ENCODE measurements at regions not wholly inside any gene's neighbourhood (a gene's known extent, or its start where the extent isn't known, plus 50 kb on each side); places are given as distances from the start of the nearest gene placed in this dataset.

DNA sequence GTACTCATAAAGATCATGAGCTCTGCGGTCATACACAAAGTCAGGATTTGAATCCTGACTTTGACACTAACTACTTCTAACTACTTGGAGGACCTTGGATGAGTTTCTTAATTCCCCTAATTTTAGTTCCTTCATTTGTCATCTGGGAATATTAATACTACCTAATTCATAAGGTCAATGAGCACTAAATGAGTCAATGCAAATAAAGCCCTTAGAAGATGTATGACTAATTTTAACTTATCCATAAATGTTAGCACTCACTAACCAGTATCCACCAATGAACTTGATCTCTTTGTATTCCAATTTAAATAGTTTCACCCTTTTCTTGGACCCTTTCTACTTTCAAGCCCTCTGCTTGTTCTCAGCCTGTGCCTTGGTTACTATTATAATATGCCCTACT lies 1106.4 kb downstream of the CDH18 start:
- no peak for ATAC-seq
- TF ChIP-seq PPARA (CRISPR knock-in tag; IDR thresholded peaks at IDR 0.05; ENCODE audit: borderline replicate concordance) (no peak), BACH2 (CRISPR knock-in tag; IDR thresholded peaks at IDR 0.05; ENCODE audit: borderline replicate concordance) (no peak), ARNTL (CRISPR knock-in tag; IDR thresholded peaks at IDR 0.05; ENCODE audit: borderline replicate concordance, low read depth) (no peak), RARB (CRISPR knock-in tag; IDR thresholded peaks at IDR 0.05) (no peak), ZNF70 (CRISPR knock-in tag; IDR thresholded peaks at IDR 0.05) (no peak), ZC3H10 (CRISPR knock-in tag; IDR thresholded peaks at IDR 0.05) (no peak), TCF4 (CRISPR knock-in tag; IDR thresholded peaks at IDR 0.05; ENCODE audit: borderline replicate concordance) (no peak), OSR1 (CRISPR knock-in tag; IDR thresholded peaks at IDR 0.05) (no peak), GLIS3 (CRISPR knock-in tag; IDR thresholded peaks at IDR 0.05) (no peak), ZNF8 (CRISPR knock-in tag; IDR thresholded peaks at IDR 0.05) (no peak), ESRRG (CRISPR knock-in tag; IDR thresholded peaks at IDR 0.05) (no peak), ISL1 (CRISPR knock-in tag; IDR thresholded peaks at IDR 0.05) (no peak)
- TF ChIP-seq, protein P1, sequence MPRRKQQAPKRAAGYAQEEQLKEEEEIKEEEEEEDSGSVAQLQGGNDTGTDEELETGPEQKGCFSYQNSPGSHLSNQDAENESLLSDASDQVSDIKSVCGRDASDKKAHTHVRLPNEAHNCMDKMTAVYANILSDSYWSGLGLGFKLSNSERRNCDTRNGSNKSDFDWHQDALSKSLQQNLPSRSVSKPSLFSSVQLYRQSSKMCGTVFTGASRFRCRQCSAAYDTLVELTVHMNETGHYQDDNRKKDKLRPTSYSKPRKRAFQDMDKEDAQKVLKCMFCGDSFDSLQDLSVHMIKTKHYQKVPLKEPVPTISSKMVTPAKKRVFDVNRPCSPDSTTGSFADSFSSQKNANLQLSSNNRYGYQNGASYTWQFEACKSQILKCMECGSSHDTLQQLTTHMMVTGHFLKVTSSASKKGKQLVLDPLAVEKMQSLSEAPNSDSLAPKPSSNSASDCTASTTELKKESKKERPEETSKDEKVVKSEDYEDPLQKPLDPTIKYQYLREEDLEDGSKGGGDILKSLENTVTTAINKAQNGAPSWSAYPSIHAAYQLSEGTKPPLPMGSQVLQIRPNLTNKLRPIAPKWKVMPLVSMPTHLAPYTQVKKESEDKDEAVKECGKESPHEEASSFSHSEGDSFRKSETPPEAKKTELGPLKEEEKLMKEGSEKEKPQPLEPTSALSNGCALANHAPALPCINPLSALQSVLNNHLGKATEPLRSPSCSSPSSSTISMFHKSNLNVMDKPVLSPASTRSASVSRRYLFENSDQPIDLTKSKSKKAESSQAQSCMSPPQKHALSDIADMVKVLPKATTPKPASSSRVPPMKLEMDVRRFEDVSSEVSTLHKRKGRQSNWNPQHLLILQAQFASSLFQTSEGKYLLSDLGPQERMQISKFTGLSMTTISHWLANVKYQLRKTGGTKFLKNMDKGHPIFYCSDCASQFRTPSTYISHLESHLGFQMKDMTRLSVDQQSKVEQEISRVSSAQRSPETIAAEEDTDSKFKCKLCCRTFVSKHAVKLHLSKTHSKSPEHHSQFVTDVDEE (CRISPR knock-in tag; IDR thresholded peaks at IDR 0.05), result no peak
- TF ChIP-seq, protein P2, sequence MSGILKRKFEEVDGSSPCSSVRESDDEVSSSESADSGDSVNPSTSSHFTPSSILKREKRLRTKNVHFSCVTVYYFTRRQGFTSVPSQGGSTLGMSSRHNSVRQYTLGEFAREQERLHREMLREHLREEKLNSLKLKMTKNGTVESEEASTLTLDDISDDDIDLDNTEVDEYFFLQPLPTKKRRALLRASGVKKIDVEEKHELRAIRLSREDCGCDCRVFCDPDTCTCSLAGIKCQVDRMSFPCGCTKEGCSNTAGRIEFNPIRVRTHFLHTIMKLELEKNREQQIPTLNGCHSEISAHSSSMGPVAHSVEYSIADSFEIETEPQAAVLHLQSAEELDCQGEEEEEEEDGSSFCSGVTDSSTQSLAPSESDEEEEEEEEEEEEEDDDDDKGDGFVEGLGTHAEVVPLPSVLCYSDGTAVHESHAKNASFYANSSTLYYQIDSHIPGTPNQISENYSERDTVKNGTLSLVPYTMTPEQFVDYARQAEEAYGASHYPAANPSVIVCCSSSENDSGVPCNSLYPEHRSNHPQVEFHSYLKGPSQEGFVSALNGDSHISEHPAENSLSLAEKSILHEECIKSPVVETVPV (CRISPR knock-in tag; IDR thresholded peaks at IDR 0.05), result no peak
- TF ChIP-seq, protein P3, sequence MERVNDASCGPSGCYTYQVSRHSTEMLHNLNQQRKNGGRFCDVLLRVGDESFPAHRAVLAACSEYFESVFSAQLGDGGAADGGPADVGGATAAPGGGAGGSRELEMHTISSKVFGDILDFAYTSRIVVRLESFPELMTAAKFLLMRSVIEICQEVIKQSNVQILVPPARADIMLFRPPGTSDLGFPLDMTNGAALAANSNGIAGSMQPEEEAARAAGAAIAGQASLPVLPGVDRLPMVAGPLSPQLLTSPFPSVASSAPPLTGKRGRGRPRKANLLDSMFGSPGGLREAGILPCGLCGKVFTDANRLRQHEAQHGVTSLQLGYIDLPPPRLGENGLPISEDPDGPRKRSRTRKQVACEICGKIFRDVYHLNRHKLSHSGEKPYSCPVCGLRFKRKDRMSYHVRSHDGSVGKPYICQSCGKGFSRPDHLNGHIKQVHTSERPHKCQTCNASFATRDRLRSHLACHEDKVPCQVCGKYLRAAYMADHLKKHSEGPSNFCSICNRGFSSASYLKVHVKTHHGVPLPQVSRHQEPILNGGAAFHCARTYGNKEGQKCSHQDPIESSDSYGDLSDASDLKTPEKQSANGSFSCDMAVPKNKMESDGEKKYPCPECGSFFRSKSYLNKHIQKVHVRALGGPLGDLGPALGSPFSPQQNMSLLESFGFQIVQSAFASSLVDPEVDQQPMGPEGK (CRISPR knock-in tag; IDR thresholded peaks at IDR 0.05; ENCODE audit: borderline replicate concordance), result no peak
- TF ChIP-seq, protein P4, sequence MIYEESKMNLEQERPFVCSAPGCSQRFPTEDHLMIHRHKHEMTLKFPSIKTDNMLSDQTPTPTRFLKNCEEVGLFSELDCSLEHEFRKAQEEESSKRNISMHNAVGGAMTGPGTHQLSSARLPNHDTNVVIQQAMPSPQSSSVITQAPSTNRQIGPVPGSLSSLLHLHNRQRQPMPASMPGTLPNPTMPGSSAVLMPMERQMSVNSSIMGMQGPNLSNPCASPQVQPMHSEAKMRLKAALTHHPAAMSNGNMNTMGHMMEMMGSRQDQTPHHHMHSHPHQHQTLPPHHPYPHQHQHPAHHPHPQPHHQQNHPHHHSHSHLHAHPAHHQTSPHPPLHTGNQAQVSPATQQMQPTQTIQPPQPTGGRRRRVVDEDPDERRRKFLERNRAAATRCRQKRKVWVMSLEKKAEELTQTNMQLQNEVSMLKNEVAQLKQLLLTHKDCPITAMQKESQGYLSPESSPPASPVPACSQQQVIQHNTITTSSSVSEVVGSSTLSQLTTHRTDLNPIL (CRISPR knock-in tag; IDR thresholded peaks at IDR 0.05; ENCODE audit: low read depth), result no peak
- TF ChIP-seq, protein P5, sequence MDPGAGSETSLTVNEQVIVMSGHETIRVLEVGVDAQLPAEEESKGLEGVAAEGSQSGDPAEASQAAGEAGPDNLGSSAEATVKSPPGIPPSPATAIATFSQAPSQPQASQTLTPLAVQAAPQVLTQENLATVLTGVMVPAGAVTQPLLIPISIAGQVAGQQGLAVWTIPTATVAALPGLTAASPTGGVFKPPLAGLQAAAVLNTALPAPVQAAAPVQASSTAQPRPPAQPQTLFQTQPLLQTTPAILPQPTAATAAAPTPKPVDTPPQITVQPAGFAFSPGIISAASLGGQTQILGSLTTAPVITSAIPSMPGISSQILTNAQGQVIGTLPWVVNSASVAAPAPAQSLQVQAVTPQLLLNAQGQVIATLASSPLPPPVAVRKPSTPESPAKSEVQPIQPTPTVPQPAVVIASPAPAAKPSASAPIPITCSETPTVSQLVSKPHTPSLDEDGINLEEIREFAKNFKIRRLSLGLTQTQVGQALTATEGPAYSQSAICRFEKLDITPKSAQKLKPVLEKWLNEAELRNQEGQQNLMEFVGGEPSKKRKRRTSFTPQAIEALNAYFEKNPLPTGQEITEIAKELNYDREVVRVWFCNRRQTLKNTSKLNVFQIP (CRISPR knock-in tag; IDR thresholded peaks at IDR 0.05; ENCODE audit: borderline replicate concordance, low read depth), result no peak

DNA sequence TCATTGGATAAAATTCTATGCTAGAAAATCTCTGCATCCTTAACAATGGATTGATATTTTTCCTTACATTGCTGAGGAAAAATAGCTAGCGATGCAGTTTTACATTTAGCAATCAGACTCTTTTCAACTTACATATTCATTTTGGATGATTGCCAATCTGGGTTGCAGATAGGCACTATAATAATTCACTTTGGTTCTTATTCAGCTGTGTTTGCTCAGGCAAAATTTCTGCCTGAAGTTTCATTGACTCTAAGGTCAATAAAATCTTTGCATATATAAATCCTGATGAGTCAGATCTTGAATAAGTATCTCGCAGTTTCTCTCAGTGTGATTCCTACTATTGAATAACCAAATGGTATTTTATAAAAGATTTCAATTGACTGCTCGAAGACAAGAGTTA lies 1105.8 kb downstream of the CDH18 start:
- ATAC-seq, result no peak
- no peak for TF ChIP-seq BACH2 (CRISPR knock-in tag; IDR thresholded peaks at IDR 0.05; ENCODE audit: borderline replicate concordance)
- TF ChIP-seq, protein P4 (CRISPR knock-in tag; IDR thresholded peaks at IDR 0.05; ENCODE audit: low read depth), result no peak
- TF ChIP-seq, protein P2 (CRISPR knock-in tag; IDR thresholded peaks at IDR 0.05), result no peak
- TF ChIP-seq ZFP30 (CRISPR knock-in tag; IDR thresholded peaks at IDR 0.05), result no peak
- no peak for TF ChIP-seq ARNTL (CRISPR knock-in tag; IDR thresholded peaks at IDR 0.05; ENCODE audit: borderline replicate concordance, low read depth)
- TF ChIP-seq, protein P1 (CRISPR knock-in tag; IDR thresholded peaks at IDR 0.05), result no peak
- TF ChIP-seq TOX (CRISPR knock-in tag; IDR thresholded peaks at IDR 0.05; ENCODE audit: borderline replicate concordance), result no peak
- TF ChIP-seq OSR1 (CRISPR knock-in tag; IDR thresholded peaks at IDR 0.05), result no peak
- no peak for TF ChIP-seq ZFP3 (CRISPR knock-in tag; IDR thresholded peaks at IDR 0.05)
- TF ChIP-seq GLIS3 (CRISPR knock-in tag; IDR thresholded peaks at IDR 0.05), result no peak
- no peak for TF ChIP-seq ESRRG (CRISPR knock-in tag; IDR thresholded peaks at IDR 0.05)
- no peak for TF ChIP-seq RARB (CRISPR knock-in tag; IDR thresholded peaks at IDR 0.05)
- no peak for TF ChIP-seq ZNF70 (CRISPR knock-in tag; IDR thresholded peaks at IDR 0.05)
